GM21360 (cell line): ENCODE measurements at regions not wholly inside any gene's neighbourhood (a gene's known extent, or its start where the extent isn't known, plus 50 kb on each side); places are given as distances from the start of the nearest gene placed in this dataset.

Source experiments
- ATAC-seq: cut with Tn5 transposase; IDR thresholded peaks from one replicate; pipeline ENCODE4 v1.9.1; 2021; ENCODE audit warnings: mild to moderate bottlenecking, moderate library complexity; ENCODE audit not compliant: unreplicated experiment

DNA sequence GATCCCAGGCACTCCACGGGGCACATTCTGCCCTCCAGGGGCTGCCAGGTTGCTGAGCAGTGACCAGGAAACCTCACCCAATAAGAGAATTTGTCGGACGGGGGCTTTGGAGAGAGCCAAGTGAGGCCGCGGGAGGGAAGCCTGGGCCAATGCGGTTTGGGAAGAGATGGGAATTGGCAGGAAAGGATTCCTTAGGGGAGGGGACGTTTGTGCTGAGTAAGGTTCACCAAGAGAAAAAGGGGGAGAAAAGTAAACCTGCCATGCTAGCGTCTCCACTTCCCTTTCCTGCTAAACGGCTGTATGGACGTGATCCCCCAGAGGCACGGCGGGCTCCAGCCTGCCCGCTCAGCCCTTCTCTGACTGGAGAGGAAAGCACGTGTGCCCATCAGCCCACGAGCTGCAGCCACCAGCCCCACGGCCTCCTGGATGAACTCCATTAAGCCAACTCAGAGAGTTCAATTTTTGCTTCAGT, 194.4 kb upstream of the ID2 start:
- peak; percentile 7 for ATAC-seq

DNA sequence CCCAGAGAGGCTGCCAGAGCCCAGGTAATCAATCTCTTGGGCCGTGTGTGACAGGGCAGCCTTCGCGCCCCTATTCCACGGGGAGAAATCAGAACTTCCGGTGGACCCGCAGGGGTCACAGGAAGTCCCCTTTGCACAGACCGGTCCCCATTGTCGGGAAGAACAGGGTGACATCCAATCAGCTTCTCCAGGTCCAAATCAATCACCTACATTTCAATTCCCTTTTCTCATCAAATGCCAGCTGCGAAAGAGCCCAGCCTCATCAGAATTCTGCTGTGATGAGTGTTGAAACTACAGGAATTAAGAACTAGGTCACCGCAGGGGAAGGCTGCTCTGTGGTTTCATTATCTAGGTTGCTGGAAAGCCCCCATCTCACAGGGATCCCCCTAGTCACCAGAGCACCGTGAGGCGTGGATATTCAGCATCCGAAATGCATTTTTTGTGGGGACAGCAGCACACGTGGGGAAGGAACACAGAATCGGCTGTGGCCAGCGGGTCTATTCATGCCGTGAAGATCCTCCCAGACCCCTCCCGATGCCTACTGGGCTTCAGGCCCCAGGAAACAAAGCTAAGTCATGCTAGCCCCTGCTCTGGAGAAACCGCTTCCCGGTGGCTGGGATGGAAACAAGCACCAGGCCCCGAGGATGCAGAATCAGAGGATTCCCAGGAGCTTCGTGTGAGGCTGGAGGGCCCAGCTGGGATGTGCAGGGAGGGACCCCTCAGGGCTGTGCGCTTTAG, 193.7 kb upstream of the ID2 start:
- peak; percentile 84 for ATAC-seq

DNA sequence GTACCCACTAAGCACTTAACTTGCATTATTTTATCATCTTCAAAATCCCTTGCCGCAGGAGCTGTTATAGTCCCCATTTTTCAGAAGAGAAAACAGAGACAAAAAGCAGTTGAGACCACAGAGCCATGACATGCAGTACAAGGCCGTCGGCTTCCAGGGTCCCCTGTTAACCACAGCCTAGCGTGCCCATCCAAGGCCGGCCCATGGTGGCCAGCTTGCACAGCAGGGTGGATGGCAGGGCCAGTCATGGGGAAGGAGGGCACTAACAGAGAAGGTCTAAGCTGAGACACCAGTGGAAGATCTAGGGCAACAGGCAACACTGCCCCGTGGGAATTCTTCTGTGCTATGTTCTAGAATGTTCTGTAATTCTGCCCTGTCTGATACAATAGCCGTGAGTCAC, 192.6 kb upstream of the ID2 start:
- ATAC-seq = no peak

DNA sequence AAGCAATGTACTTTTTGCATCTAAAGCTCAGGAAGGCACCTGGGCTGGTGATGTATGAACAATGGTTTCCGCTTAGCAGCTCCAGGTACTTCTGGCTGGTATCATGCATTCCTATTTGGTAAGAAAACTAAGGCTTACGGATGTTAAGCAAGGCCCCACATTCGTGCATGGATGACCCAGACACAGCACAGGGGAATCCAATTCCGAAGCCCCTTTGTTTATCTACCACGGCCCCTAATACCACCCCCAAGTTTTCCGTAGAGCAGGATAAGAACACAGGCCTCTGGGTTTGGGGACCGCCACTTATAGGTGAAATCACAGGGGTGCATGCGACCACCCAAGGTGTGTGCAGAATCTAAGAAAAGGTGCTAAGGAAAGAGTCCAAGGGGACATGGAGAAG, 192.1 kb upstream of the ID2 start:
- no peak for ATAC-seq

- ATAC-seq = no peak
Observed at GRCh38 chr2:8490166-8490721, 191.6 kb upstream of the ID2 start.

GRCh38 chr2:8491296-8492027, 190.4 kb upstream of the ID2 start:
- no peak for ATAC-seq

DNA sequence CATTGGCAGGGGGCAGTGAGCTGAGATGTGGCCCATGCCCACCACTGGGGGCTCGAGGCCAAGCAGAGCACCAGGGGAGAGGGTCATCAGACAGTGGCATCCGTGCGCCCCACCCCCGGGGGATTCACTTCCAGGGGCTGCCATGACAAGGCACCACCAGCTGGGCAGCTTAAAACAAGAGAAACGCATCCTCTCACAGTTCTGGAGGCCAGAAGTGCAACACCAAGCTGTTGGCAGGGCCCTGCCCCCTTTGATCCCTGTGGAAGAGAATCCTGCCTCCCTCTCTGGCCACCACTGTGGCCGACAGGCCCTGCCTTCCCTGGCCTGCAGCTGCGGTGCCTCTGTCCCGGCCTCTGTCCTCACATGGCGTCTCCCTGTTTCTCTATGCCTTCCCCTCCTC, 187.7 kb upstream of the ID2 start:
- ATAC-seq = no peak

DNA sequence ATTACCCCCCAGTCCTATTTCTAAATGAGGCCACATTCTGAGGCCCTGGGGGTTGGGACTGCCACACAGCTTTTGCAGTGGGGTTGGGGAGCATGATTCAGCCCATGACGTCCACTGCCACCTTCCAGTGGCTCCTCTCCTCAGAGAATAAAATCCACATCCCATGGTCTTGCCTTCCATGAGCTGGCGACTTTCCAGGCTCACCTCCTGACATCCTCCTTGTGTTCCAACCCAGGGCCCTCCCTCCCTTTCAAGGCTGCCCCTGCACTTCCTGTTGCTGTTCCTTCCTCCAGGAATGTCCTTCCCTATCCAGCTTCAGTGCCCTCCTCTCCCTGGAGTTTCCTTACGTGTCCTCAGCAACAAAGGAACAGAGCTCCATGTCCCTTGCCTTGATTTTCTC, 187.3 kb upstream of the ID2 start:
- no peak for ATAC-seq

- no peak for ATAC-seq
Observed at GRCh38 chr2:8495189-8495989, 186.5 kb upstream of the ID2 start.

DNA sequence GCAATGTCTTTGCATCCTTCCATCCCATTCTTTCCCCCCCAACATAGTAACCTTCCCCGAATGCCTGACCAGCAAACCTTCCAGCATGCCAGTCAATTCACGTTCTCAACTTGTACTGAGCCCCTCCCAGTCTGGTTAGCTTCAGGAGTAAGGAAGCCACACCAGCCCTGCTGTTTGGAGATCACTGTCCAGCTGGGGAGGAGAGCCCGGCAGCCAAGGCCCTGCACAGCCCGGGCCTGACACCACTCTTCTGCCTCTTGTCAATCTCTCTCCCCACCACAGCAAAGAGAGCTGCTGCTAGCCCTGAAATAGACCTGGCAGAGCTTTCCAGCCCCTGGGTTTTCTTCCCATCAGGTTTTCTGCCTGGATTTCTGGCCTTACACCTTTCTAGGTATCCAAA, 185.8 kb upstream of the ID2 start:
- no peak for ATAC-seq

GRCh38 chr2:8496617-8497016, 185.2 kb upstream of the ID2 start:
- no peak for ATAC-seq

DNA sequence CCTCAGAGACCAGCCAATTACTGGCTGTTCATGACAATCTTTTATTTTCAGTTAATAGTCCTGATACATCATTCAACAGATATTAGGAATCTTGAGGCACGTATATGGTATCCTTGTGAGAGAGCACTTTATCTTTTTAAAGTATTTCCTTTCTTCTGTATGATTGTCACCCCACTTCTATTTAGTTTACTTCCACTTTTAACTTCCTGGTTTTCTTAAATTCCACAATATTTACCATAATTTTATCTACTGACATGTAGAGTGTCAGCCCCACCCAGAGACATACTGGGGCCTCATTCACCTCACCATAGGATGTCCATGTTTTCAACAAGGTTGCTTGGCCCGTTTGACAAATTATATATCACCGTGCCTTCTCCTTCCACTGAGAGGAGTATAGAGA, 182.9 kb upstream of the ID2 start:
- no peak for ATAC-seq

DNA sequence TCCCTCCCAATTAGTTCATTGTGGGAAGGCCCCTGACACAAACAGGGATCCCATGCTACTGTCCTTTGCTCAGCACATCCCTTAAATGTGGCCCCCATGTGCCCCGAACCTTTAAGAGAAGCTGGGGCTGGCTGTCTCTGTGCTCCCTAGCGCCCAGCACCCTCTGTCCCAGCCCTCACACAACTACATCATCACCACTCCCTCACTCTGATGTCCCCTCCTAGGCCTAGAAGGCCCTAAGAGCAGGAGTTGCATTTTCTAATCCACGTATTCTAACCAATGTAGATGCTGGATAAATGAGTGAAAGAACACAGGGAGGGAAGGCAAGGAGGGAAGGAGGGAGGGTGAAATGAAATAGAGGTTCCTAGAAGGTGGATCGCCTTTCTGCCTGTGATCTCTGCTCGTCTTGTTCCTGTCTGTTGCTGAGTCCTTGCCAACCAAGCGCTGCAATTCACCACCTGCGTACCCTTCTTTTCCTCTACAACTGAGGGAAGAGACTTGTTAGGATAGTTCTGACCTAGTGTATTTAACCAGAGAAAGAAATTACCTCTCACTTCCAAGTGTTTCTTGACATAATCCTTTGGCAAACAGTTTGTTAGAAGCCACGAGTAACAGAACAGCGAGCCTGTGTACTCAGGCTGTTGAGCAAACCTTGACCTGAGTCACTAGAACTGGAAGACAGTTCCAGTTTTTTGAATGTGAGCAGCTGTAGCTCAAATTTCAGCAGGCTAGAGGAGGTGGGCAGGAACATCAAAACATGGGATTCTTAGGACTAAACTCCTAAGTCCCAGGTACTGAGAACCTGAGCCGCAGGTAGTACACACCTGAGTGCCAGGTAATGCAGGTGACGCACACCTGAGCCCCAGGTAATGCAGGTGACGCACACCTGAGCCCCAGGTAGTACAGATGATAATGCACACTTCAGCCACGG, 181.5 kb upstream of the ID2 start:
- no peak for ATAC-seq

GRCh38 chr2:8501061-8501720, 180.7 kb upstream of the ID2 start:
- ATAC-seq = no peak

GRCh38 chr2:8502316-8502715, 179.5 kb upstream of the ID2 start:
- no peak for ATAC-seq

DNA sequence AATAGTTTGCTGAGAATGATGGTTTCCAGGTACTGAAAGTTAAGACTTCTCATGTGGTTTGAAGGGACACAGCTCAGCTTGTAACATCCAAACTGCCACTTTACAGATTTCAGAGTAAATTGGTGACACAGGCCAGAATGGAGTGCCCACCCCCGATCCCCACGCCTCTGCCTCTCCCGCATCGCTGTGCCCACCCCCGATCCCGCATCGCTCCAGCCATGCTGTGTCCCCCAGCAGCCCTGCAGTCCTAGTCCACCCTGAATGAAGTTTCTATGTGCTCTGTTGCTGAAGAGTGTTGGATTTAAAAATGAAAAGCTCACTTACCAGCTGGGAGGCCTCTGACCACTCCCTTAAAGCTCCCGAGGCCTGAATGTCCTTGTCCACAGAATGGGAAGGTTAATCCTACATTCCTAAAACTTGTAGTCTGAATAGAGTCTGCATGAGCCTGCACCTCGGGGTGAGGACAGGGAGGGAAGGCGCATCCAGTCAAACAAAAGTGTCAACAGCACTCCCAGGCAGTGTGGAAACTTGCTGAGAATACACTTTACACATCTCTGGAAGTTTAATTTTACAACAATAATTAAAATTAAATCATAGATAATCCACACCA, 176.4 kb upstream of the ID2 start:
- ATAC-seq = no peak

DNA sequence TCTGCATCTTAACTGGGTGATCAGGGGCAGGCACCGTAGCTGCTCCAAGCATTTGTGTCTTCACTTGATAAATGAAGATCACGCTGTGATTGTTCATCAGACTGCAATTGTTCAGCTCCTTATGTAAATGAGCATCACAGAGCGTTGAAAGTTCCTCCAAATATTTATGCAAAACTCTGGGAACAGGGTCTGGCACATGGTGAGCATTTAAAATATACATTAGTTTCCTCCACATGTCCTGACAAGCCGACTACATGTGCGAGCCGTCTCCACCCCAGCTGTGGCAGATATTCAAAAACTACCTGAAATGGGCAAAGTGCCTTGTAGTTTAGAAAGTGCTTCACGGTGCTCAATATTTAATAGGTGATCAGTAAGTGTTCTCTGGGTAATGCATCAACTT, 175.1 kb upstream of the ID2 start:
- ATAC-seq = no peak

GRCh38 chr2:8508766-8509165, 173.1 kb upstream of the ID2 start:
- no peak for ATAC-seq

DNA sequence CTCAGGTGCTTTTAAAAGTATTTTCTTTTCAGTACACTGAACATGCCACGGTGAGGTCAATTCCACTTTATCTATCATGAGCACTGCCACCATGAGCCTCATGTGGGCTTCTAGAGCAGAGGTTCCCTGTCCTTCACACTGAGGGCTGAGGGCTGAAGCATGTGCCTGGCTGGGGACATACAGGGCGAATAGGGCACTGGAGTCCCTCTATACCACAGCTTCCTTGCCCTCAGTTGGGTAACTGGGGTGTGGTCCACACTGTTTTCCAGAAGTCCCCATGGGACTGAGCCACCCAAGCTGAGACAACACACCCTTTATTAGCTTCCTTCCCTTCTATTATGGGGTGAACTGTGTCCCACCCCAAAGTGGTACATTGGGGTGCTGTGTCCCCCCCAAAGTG, 172.2 kb upstream of the ID2 start:
- ATAC-seq = no peak
